ENCODE measurements at regions not wholly inside any gene's neighbourhood (a gene's known extent, or its start where the extent isn't known, plus 50 kb on each side); places are given as distances from the start of the nearest gene placed in this dataset.

- no peak for DNase-seq (ENCODE audit: low read depth)
These were observed 57.1 kb downstream of the FAM181B start for GRCh38 chr11:82676483-82677094.

- DNase-seq (ENCODE audit: low read depth) = no peak
These were observed 57.8 kb downstream of the FAM181B start for GRCh38 chr11:82675838-82676237.

- no peak for DNase-seq (ENCODE audit: low read depth)
These were observed 60.0 kb downstream of the FAM181B start for GRCh38 chr11:82673631-82674030.

- no peak for DNase-seq (ENCODE audit: low read depth)
These were observed 62.2 kb downstream of the FAM181B start for GRCh38 chr11:82671451-82671850.

- DNase-seq (ENCODE audit: low read depth) = no peak
These were observed 70.1 kb downstream of the FAM181B start for GRCh38 chr11:82663535-82663934.

- DNase-seq (ENCODE audit: low read depth) = no peak
These were observed 79.9 kb downstream of the FAM181B start for GRCh38 chr11:82653752-82654151.

- DNase-seq (ENCODE audit: low read depth) = no peak
These were observed 94.4 kb downstream of the FAM181B start for GRCh38 chr11:82639251-82639650.

GRCh38 chr11:82636615-82637014 is 97.0 kb downstream of the FAM181B start:
- no peak for DNase-seq (ENCODE audit: low read depth)

GRCh38 chr11:82634091-82634490 is 99.6 kb downstream of the FAM181B start:
- DNase-seq (ENCODE audit: low read depth) = no peak

GRCh38 chr11:82631722-82632630 is 101.7 kb downstream of the FAM181B start:
- no peak for DNase-seq (ENCODE audit: low read depth)

- no peak for DNase-seq (ENCODE audit: low read depth)
These were observed 123.0 kb downstream of the FAM181B start for GRCh38 chr11:82610671-82611070.

- DNase-seq (ENCODE audit: low read depth) = no peak
These were observed 126.9 kb downstream of the FAM181B start for GRCh38 chr11:82606738-82607137.

- no peak for DNase-seq (ENCODE audit: low read depth)
These were observed 132.0 kb downstream of the FAM181B start for GRCh38 chr11:82601711-82602110.

GRCh38 chr11:82599836-82600235 is 133.8 kb downstream of the FAM181B start:
- no peak for DNase-seq (ENCODE audit: low read depth)

GRCh38 chr11:82586581-82586980 is 147.1 kb downstream of the FAM181B start:
- no peak for DNase-seq (ENCODE audit: low read depth)

GRCh38 chr11:82577246-82577645 is 156.4 kb downstream of the FAM181B start:
- DNase-seq (ENCODE audit: low read depth) = no peak

- no peak for DNase-seq (ENCODE audit: low read depth)
These were observed 172.8 kb downstream of the FAM181B start for GRCh38 chr11:82560836-82561235.

- no peak for DNase-seq (ENCODE audit: low read depth)
These were observed 174.1 kb downstream of the FAM181B start for GRCh38 chr11:82559609-82560008.

- no peak for DNase-seq (ENCODE audit: low read depth)
These were observed 176.4 kb downstream of the FAM181B start for GRCh38 chr11:82557274-82557673.

- no peak for DNase-seq (ENCODE audit: low read depth)
These were observed 177.5 kb downstream of the FAM181B start for GRCh38 chr11:82556210-82556609.

- no peak for DNase-seq (ENCODE audit: low read depth)
These were observed 186.8 kb downstream of the FAM181B start for GRCh38 chr11:82546661-82547557.

- DNase-seq (ENCODE audit: low read depth) = no peak
These were observed 194.0 kb downstream of the FAM181B start for GRCh38 chr11:82539669-82540068.

Measured in amniotic epithelial cell (primary cell).